HEK293 (cell line): ENCODE measurements at regions not wholly inside any gene's neighbourhood (a gene's known extent, or its start where the extent isn't known, plus 50 kb on each side); places are given as distances from the start of the nearest gene placed in this dataset.

Experiments
- CTCF ChIA-PET: fragments of 350-600 bp; formaldehyde crosslinking; extraction: SDS; loops from one replicate; lab custom pipeline; 2021; ENCODE audit warnings: antibody characterized with exemption; lab: Yijun Ruan, JAX
- POLR2A ChIA-PET: fragments of 300-600 bp; formaldehyde crosslinking; extraction: SDS; loops from one replicate; lab custom pipeline; 2020; ENCODE audit warnings: antibody characterized with exemption, inconsistent platforms; lab: Yijun Ruan, JAX
- H3K27ac ChIP-seq: fragments of 200-500 bp; sonication (Bioruptor generic); 2 replicates; pipeline ENCODE4 v1.5.1; 2014; ENCODE audit warnings: low read depth, low read length, control low read depth, inconsistent platforms; ENCODE audit errors: extremely low read depth
- H3K36me3 ChIP-seq, 2 experiments: fragments of 200-500 bp in 1 of 2; sonication (Bioruptor generic) in 1 of 2; 1 replicate in 1 of 2; 2 replicates in 1 of 2; pipeline ENCODE4 v1.5.1; 2014 to 2017; ENCODE audit warnings: inconsistent platforms in 2 of 2, low read length in 2 of 2; ENCODE audit not compliant: control insufficient read depth in 2 of 2, insufficient read depth in 1 of 2
- H3K4me1 ChIP-seq: fragments of 200-500 bp; sonication (Bioruptor generic); 2 replicates; pipeline ENCODE4 v1.5.1; 2014; ENCODE audit warnings: mild to moderate bottlenecking, low read length, inconsistent platforms; ENCODE audit not compliant: control insufficient read depth, insufficient read depth
- H3K4me3 ChIP-seq: 2 replicates; pipeline ENCODE4 v1.5.1; 2011; ENCODE audit warnings: low read depth, mild to moderate bottlenecking, control low read depth, low read length, moderate library complexity
- H3K9me3 ChIP-seq: fragments of 200-500 bp; sonication (Bioruptor generic); 2 replicates; pipeline ENCODE4 v1.5.1; 2014; ENCODE audit warnings: low read depth, low read length, inconsistent platforms; ENCODE audit not compliant: control insufficient read depth, insufficient read depth
- CTCF ChIP-seq: fragments of 450-650 bp; formaldehyde crosslinking; IDR thresholded peaks from 2 replicates; pipeline ENCODE4 v1.5.1; 2016; ENCODE audit warnings: missing biosample characterization, missing genetic modification characterization
- FEZF1 ChIP-seq: fragments of 450-650 bp; formaldehyde crosslinking; IDR thresholded peaks from 2 replicates; pipeline ENCODE4 v1.5.1; 2016; ENCODE audit warnings: missing biosample characterization, missing genetic modification characterization
- HOXA7 ChIP-seq: sonication (generic); formaldehyde crosslinking; IDR thresholded peaks from 2 replicates; pipeline ENCODE4 v1.8.1; 2022; ENCODE audit warnings: missing genetic modification reagents, borderline replicate concordance
- INSM2 ChIP-seq: fragments of 450-650 bp; formaldehyde crosslinking; IDR thresholded peaks from 2 replicates; pipeline ENCODE4 v1.5.1; 2016; ENCODE audit warnings: missing biosample characterization, missing genetic modification characterization
- KLF1 ChIP-seq: fragments of 450-650 bp; formaldehyde crosslinking; IDR thresholded peaks from 2 replicates; pipeline ENCODE4 v1.5.1; 2016; ENCODE audit warnings: missing biosample characterization, missing genetic modification characterization
- KLF10 ChIP-seq: fragments of 450-650 bp; IDR thresholded peaks from 2 replicates; pipeline ENCODE4 v1.5.1; 2018; ENCODE audit warnings: missing biosample characterization, mild to moderate bottlenecking, missing genetic modification characterization
- MYNN ChIP-seq: fragments of 450-650 bp; formaldehyde crosslinking; IDR thresholded peaks from 2 replicates; pipeline ENCODE4 v1.5.1; 2016; ENCODE audit warnings: missing biosample characterization, missing genetic modification characterization, borderline replicate concordance
- PATZ1 ChIP-seq: fragments of 450-650 bp; formaldehyde crosslinking; IDR thresholded peaks from 2 replicates; pipeline ENCODE4 v1.5.1; 2016; ENCODE audit warnings: missing biosample characterization, missing genetic modification characterization
- PRDM2 ChIP-seq: fragments of 450-650 bp; formaldehyde crosslinking; IDR thresholded peaks from 2 replicates; pipeline ENCODE4 v1.5.1; 2016; ENCODE audit warnings: missing biosample characterization, missing genetic modification characterization, borderline replicate concordance
- YY1 ChIP-seq: fragments of 450-650 bp; formaldehyde crosslinking; IDR thresholded peaks from 2 replicates; pipeline ENCODE4 v1.5.1; 2018; ENCODE audit warnings: missing biosample characterization, missing genetic modification characterization
- YY2 ChIP-seq: fragments of 450-650 bp; formaldehyde crosslinking; IDR thresholded peaks from 2 replicates; pipeline ENCODE4 v1.5.1; 2016; ENCODE audit warnings: missing biosample characterization, missing genetic modification characterization
- ZBTB17 ChIP-seq: fragments of 450-650 bp; formaldehyde crosslinking; IDR thresholded peaks from 2 replicates; pipeline ENCODE4 v1.5.1; 2016; ENCODE audit warnings: missing biosample characterization, missing genetic modification characterization
- ZBTB44 ChIP-seq: fragments of 450-650 bp; IDR thresholded peaks from 2 replicates; pipeline ENCODE4 v1.5.1; 2018; ENCODE audit warnings: missing biosample characterization, mild to moderate bottlenecking, missing genetic modification characterization
- ZBTB48 ChIP-seq: fragments of 450-650 bp; formaldehyde crosslinking; IDR thresholded peaks from 2 replicates; pipeline ENCODE4 v1.5.1; 2016; ENCODE audit warnings: missing biosample characterization, missing genetic modification characterization
- ZNF354C ChIP-seq: fragments of 450-650 bp; formaldehyde crosslinking; IDR thresholded peaks from 2 replicates; pipeline ENCODE4 v1.5.1; 2016; ENCODE audit warnings: missing biosample characterization, missing genetic modification characterization, low read depth, borderline replicate concordance
- ZNF366 ChIP-seq: fragments of 450-650 bp; formaldehyde crosslinking; conservative IDR thresholded peaks from 2 replicates; pipeline ENCODE4 v1.5.1; 2016; ENCODE audit warnings: missing biosample characterization, missing genetic modification characterization
- ZNF37A ChIP-seq: fragments of 450-650 bp; IDR thresholded peaks from 2 replicates; pipeline ENCODE4 v1.5.1; 2018; ENCODE audit warnings: missing biosample characterization, missing genetic modification characterization
- ZNF624 ChIP-seq: fragments of 450-650 bp; formaldehyde crosslinking; IDR thresholded peaks from 2 replicates; pipeline ENCODE4 v1.5.1; 2017; ENCODE audit warnings: missing biosample characterization, missing genetic modification characterization
- ZSCAN18 ChIP-seq: fragments of 450-650 bp; formaldehyde crosslinking; IDR thresholded peaks from 2 replicates; pipeline ENCODE4 v1.5.1; 2016; ENCODE audit warnings: missing biosample characterization, missing genetic modification characterization

- TF ChIP-seq PRDM2 (tag by site-specific recombination) = no peak
- no peak for TF ChIP-seq ZSCAN18 (tag by site-specific recombination)
- no peak for TF ChIP-seq PATZ1 (tag by site-specific recombination)
- no peak for TF ChIP-seq YY1 (tag by site-specific recombination)
These were observed 1074.4 kb downstream of the CDH9 start (continued) for GRCh38 chr5:25964009-25964372.

- CTCF ChIA-PET = no interaction called here
- Histone ChIP-seq H3K4me1 (no peaks in the 10 kb centered on the region), H3K4me3 (no peak overlapping the region), H3K36me3 (no peaks in the 10 kb centered on the region), H3K27ac (no peak overlapping the region), H3K9me3 (no peaks in the 10 kb centered on the region)
- POLR2A ChIA-PET = no interaction called here
- no peak for TF ChIP-seq HOXA7 (CRISPR knock-in tag)
- TF ChIP-seq FEZF1 (tag by site-specific recombination) = no peak
- TF ChIP-seq ZNF354C (tag by site-specific recombination) = no peak
- TF ChIP-seq ZBTB48 (tag by site-specific recombination) = no peak
- no peak for TF ChIP-seq ZBTB44 (tag by site-specific recombination)
- no peak for TF ChIP-seq YY2 (tag by site-specific recombination)
- no peak for TF ChIP-seq KLF10 (tag by site-specific recombination)
- no peak for TF ChIP-seq ZBTB17 (tag by site-specific recombination)
- TF ChIP-seq ZNF366 (tag by site-specific recombination) = no peak
- TF ChIP-seq MYNN (tag by site-specific recombination) = no peak
- TF ChIP-seq ZNF37A = no peak
- TF ChIP-seq ZNF624 (tag by site-specific recombination) = no peak
- TF ChIP-seq KLF1 (tag by site-specific recombination) = no peak
- TF ChIP-seq INSM2 (tag by site-specific recombination) = no peak
- no peak for TF ChIP-seq CTCF (tag by site-specific recombination)
These were observed 1075.0 kb downstream of the CDH9 start for GRCh38 chr5:25963251-25964008.
